Osteocyte (in vitro differentiated cells): ENCODE measurements at regions not wholly inside any gene's neighbourhood (a gene's known extent, or its start where the extent isn't known, plus 50 kb on each side); places are given as distances from the start of the nearest gene placed in this dataset.

Experiments used
- DNase-seq: peaks from one replicate; pipeline ENCODE4 v3.0.0; 2021; ENCODE audit warnings: mixed read lengths; ENCODE audit not compliant: unreplicated experiment; ENCODE audit errors: extremely low spot score
- H3K27ac Mint-ChIP-seq: one replicate; pipeline ENCODE4 v1.8.0; 2021; ENCODE audit warnings: mild to moderate bottlenecking, mixed read lengths; ENCODE audit not compliant: unreplicated experiment
- H3K27me3 Mint-ChIP-seq: one replicate; pipeline ENCODE4 v1.8.0; 2021; ENCODE audit warnings: mixed read lengths; ENCODE audit not compliant: unreplicated experiment
- H3K36me3 Mint-ChIP-seq: one replicate; pipeline ENCODE4 v1.8.0; 2021; ENCODE audit warnings: mixed read lengths; ENCODE audit not compliant: unreplicated experiment
- H3K4me1 Mint-ChIP-seq: one replicate; pipeline ENCODE4 v1.8.0; 2021; ENCODE audit warnings: mixed read lengths; ENCODE audit not compliant: unreplicated experiment
- H3K4me3 Mint-ChIP-seq: one replicate; pipeline ENCODE4 v1.8.0; 2021; ENCODE audit warnings: mild to moderate bottlenecking, moderate library complexity, mixed read lengths; ENCODE audit not compliant: unreplicated experiment
- H3K9me3 Mint-ChIP-seq: one replicate; pipeline ENCODE4 v1.8.0; 2021; ENCODE audit warnings: mixed read lengths; ENCODE audit not compliant: unreplicated experiment
- CTCF ChIP-seq: fragments of 200-600 bp; sonication (generic); IDR thresholded peaks from 2 replicates; pipeline ENCODE4 v1.5.0; 2021; ENCODE audit warnings: antibody characterized with exemption, mild to moderate bottlenecking, moderate library complexity

DNA sequence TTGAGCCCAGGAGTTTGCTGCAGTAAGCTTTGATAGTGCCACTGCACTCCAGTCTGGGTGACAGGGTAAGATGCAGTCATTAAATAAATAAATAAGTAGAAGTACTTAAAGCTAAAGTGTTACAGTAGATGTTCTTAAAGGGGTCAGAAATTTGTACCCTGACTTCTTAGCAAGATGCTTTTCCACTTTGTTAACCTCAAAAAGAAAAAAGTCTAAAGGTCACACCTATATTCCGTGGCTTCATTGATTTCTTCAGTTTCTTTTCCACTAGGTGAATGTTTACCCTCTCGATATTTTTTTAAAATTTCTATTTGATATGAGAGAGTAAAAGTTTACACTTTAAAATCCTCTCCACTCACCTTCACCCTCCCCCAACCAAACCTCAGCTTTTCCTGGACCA lies 64.3 kb upstream of the PLEKHA5 start:
- Mint-ChIP-seq H3K4me3 (no peak overlapping the region), H3K27ac (no peak overlapping the region)

DNA sequence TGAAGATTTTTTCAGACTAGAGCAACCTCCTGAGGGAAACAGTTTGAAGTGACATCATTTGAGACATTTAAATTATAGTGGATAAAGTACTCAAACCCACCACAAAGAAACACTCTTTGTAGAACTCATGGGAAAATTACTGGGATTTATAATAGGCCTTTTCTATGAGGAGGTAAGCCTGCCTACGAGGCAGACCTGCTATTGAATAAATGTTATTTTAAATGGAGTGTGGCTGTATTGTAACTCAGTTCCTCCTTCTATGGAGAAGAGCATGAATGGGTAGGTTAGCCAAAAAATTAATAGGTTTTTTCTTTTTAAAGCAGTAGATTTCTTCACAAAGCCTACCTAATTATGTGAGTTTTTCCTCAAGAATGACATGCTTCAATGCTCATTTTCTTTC lies 63.7 kb upstream of the PLEKHA5 start:
- H3K9me3 Mint-ChIP-seq, result peaks cover 5% of the 10 kb centered on the region
- TF ChIP-seq CTCF, result no peak
- no peaks in the 10 kb centered on the region for H3K4me1 Mint-ChIP-seq
- DNase-seq, result no peak
- no peak overlapping the region for H3K27ac Mint-ChIP-seq
- no peaks in the 10 kb centered on the region for H3K27me3 Mint-ChIP-seq
- H3K4me3 Mint-ChIP-seq, result no peak overlapping the region
- H3K36me3 Mint-ChIP-seq, result no peaks in the 10 kb centered on the region

More for the DNA sequence above, 64.3 kb upstream of the PLEKHA5 start:
- Mint-ChIP-seq H3K27me3 (no peaks in the 10 kb centered on the region), H3K36me3 (no peaks in the 10 kb centered on the region), H3K9me3 (peaks cover 5% of the 10 kb centered on the region), H3K4me1 (no peaks in the 10 kb centered on the region)
- TF ChIP-seq CTCF, result no peak
- DNase-seq, result no peak

GRCh38 chr12:19066475-19067001 lies 63.0 kb upstream of the PLEKHA5 start:
- no peaks in the 10 kb centered on the region for H3K4me1 Mint-ChIP-seq
- H3K9me3 Mint-ChIP-seq, result peaks cover 5% of the 10 kb centered on the region
- DNase-seq, result no peak
- H3K36me3 Mint-ChIP-seq, result no peaks in the 10 kb centered on the region
- H3K27me3 Mint-ChIP-seq, result no peaks in the 10 kb centered on the region
- TF ChIP-seq CTCF, result no peak
- no peak overlapping the region for H3K4me3 Mint-ChIP-seq
- H3K27ac Mint-ChIP-seq, result no peak overlapping the region

- H3K27ac Mint-ChIP-seq, result no peak overlapping the region
- H3K27me3 Mint-ChIP-seq, result no peaks in the 10 kb centered on the region
- H3K4me3 Mint-ChIP-seq, result no peak overlapping the region
- DNase-seq, result no peak
- H3K4me1 Mint-ChIP-seq, result no peaks in the 10 kb centered on the region
- H3K9me3 Mint-ChIP-seq, result no peaks in the 10 kb centered on the region
- no peak for TF ChIP-seq CTCF
- no peaks in the 10 kb centered on the region for H3K36me3 Mint-ChIP-seq
Observed at GRCh38 chr12:19068137-19068536, 61.4 kb upstream of the PLEKHA5 start.

DNA sequence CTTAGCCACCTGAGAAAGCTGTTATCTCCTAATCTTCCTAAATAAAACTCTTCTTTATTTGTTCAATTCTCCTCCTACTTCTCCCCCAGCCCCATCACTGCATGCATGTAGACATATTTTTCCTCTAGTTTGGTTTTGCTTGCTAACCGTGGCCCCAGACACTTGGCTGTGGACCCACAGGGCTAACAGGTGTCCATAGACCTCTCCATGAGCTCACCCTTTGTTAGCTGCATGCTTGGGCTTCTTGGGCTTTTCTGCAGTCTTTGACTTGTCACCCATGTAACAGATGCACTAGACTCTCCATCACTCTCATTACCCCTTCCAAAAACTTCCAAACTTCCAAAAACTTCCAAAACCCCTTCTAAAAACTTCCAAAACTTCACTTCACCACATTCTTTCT lies 59.2 kb upstream of the PLEKHA5 start:
- no peaks in the 10 kb centered on the region for H3K36me3 Mint-ChIP-seq

More for the DNA sequence above, 59.2 kb upstream of the PLEKHA5 start:
- TF ChIP-seq CTCF, result no peak
- DNase-seq, result no peak
- Mint-ChIP-seq H3K4me1 (no peaks in the 10 kb centered on the region), H3K4me3 (no peak overlapping the region), H3K9me3 (no peaks in the 10 kb centered on the region), H3K27me3 (no peaks in the 10 kb centered on the region), H3K27ac (no peak overlapping the region)
